ENCODE measurements at regions not wholly inside any gene's neighbourhood (a gene's known extent, or its start where the extent isn't known, plus 50 kb on each side); places are given as distances from the start of the nearest gene placed in this dataset.
"Not testable (repeated sequence)": the region's sequence is repeated elsewhere in the genome, so short reads cannot be mapped to it uniquely, and the experiment has no call there.

DNA sequence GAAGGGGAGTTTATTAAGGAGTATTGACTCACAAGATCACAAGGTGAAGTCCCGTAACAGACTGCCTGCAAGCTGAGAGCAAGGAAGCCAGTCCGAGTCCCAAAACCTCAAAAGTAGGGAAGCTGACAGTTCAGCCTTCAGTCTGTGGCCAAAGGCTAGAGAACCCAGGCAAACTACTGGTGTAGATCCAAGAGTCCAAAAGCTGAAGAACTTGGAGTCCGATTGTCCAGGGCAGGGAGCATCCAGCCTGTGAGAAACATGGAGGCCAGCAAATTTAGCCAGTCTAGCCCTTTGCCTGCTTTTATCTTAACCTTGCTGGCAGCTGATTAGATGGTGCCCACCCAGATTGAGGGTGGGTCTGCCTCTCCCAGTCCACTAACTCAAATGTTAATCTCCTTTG, 621.9 kb upstream of the ITGA1 start:
- DNase-seq (ENCODE audit: low read depth) = not testable (repeated sequence)

DNA sequence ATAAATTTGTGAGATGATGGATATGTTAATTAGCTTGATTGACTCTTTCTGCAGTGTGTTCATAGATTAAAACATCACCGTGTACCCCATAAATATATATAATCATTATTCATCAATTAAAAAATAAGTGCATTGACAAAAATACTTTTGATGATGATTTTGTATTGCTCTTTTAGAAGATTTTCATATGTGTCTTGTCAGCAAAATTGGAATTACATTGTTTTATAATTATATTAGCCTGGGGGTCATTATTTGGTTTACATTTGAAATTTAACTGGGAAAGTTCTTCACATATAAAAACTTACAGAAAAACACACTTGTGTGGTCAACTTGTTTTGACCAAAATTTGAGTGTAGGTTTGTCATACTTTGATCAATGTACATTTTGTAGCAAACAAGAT, 614.6 kb upstream of the ITGA1 start:
- DNase-seq (ENCODE audit: low read depth) = no peak

DNA sequence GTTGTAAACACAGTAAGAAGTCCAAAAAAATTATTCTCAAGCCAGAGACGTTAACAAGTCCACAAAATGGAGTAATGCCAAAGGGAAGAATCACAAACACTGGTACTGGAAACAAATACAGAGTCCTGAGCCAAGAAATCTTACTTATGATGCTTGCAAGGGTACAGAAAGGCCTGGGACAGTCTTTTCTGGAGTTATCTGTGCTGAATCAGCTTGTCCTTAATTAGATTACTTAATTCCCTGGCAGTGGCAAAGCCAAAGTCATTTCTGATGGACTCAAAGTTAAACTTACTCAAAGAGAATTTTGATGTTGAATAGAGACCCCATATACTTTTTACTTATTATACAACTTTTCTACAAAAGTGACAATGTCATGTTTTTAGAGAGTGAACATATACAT, 610.5 kb upstream of the ITGA1 start:
- DNase-seq (ENCODE audit: low read depth) = no peak

DNA sequence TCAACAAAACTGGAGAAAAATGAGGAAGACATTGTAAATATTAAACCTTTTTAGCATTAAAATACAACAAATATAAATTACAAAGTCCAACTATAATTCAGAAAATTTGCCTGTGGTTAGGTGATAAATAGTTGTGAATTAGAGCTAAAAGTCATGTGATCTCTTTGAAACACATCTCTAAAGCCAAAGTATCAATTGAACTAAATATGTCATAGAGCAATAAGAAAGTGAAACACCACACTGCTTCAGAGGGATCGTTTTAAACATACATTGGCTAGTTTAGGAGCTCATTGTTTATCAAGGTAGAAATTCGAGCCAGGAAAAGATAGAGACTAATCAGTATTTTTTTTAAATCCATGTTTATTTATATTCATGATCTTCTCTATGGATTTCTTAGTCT, 606.3 kb upstream of the ITGA1 start:
- no peak for DNase-seq (ENCODE audit: low read depth)

DNA sequence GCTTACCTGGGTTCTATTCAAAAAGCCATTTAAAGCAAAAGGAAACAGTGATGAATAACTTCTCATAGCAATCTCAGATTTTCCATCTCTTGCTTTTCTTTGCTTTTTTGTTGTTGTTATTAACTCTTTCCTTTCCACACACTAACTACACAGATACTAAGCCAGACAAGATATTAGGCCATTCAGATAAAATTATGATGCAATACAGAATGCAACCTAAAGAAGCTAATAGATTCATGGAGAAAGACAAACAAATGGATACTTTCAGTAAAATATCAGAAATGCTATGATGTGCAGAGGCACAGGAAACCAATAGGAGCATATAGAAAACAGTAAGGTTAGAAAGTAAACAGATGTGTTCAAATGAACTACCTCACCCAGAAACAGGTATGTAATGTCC, 597.0 kb upstream of the ITGA1 start:
- DNase-seq (ENCODE audit: low read depth) = no peak

DNA sequence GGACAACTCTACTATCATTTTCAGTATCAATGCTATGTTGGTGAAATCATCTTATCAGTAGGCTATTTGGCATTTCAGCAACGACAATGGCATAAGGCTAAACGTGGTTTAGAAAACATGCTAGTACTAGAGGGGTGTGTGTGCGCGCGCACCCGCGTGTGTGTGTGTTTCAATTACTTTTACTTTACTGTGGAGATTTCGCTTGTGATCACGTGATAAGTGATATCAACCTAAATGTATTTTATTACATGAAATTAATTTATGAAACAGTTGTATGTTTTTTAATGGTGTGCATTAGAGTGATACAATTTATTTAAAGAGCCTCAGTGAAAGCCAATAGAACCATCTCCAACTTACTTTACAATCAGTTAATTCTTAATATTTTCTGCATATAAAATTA, 587.9 kb upstream of the ITGA1 start:
- no peak for DNase-seq (ENCODE audit: low read depth)

DNA sequence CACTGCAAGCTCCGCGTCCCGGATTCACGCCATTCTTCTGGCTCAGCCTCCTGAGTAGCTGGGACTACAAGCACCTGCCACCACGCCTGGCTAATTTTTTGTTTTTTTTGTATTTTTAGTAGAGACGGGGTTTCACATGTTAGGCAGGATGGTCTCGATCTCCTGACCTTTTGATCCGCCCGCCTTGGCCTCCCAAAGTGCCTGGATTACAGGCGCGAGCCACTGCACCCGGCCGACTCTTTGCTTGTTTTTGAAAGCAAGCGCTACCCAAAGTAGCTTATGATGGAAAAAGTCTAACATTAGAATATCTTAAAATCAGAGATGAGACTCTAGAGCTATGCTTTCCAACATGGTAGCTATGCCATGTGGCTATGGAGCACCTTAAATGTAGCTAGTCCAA, 585.5 kb upstream of the ITGA1 start:
- no peak for DNase-seq (ENCODE audit: low read depth)

DNA sequence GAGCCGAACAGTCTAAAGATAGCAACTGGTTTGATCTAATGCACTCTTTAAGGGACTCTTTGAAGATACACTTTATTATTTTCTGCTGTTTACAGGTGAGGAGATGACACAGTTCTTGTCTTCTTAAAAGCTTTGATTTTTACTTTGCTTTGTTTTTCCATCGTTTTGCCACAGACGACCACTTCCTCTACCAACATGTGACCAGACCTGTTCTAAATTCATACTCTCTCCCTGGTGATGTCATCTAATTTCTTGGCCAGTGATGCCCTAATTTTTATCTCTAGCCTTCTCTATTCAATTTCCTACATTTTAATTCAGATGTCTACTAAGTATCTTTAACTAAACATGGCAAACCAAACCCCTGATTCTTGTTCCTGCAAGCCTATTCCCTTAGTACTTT, 583.4 kb upstream of the ITGA1 start:
- no peak for DNase-seq (ENCODE audit: low read depth)

Data from M059J (cell line).